ENCODE measurements at regions not wholly inside any gene's neighbourhood (a gene's known extent, or its start where the extent isn't known, plus 50 kb on each side); places are given as distances from the start of the nearest gene placed in this dataset.

- TF ChIP-seq POLR2A (IDR thresholded peaks at IDR 0.05) = no peak
- no peak for TF ChIP-seq CTCF (IDR thresholded peaks at IDR 0.05)
Measured at GRCh38 chr22:22039286-22040074, 56.9 kb upstream of the TOP3B start.

All from right lobe of liver (tissue), 4 donors.